HCT116 (cell line): ENCODE measurements at regions not wholly inside any gene's neighbourhood (a gene's known extent, or its start where the extent isn't known, plus 50 kb on each side); places are given as distances from the start of the nearest gene placed in this dataset.

Experiments
- EZH2 ChIP-seq: fragments of 200-600 bp; sonication (generic); IDR thresholded peaks from 2 replicates; pipeline ENCODE4 v1.6.1; 2017; ENCODE audit warnings: antibody characterized with exemption, mixed run types
- JUND ChIP-seq: IDR thresholded peaks from 2 replicates; pipeline ENCODE4 v1.6.1; 2012
- POLR2A ChIP-seq: IDR thresholded peaks from 2 replicates; pipeline ENCODE4 v1.7.0; 2011; ENCODE audit warnings: borderline replicate concordance; ENCODE audit not compliant: insufficient read depth, insufficient read length; ENCODE audit errors: extremely low read depth
- SP1 ChIP-seq: IDR thresholded peaks from 2 replicates; pipeline ENCODE4 v1.6.1; 2012; ENCODE audit warnings: low read depth
- ZNF274 ChIP-seq: fragments of 200-500 bp; sonication (Bioruptor generic); IDR thresholded peaks from 2 replicates; pipeline ENCODE4 v1.6.1; 2014; ENCODE audit warnings: mild to moderate bottlenecking, low read depth, low read length, inconsistent platforms
- TF ChIP-seq, protein P1 (sequence below): IDR thresholded peaks from 2 replicates; pipeline ENCODE4 v1.6.1; 2012; ENCODE audit warnings: low read depth
- TF ChIP-seq, protein P2 (sequence below), 3 experiments: fragments of 200-600 bp in 1 of 3; sonication (generic) in 1 of 3; IDR thresholded peaks in 2 of 3; conservative IDR thresholded peaks in 1 of 3; 2 replicates each; pipeline ENCODE4 v1.5.1; 2012 to 2017; ENCODE audit warnings: low read depth in 2 of 3, low read length in 2 of 3, antibody characterized with exemption in 1 of 3, borderline replicate concordance in 1 of 3, control low read depth in 1 of 3, mild to moderate bottlenecking in 1 of 3, mixed read lengths in 1 of 3, mixed run types in 1 of 3, moderate library complexity in 1 of 3; ENCODE audit not compliant: insufficient read depth in 1 of 3

DNA sequence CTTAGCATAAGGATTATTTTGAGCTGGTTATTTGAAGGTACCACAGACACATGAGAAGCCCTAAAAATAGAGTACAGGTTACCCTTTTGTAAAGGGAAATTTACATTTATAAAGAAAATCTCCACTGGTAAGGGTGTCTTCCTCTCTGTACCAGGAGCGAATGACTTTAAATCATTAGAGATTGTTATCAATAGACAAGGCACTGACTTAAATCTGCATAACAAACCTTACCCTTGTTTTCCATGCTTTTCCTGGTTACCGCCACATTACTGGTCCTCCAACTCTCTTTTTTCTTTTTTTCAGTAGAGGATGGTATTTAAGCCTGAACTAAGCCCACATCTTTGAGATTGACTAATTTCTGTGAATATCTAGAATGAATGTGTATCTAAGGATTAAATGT lies 129.8 kb downstream of the SLC7A11 start:
- TF ChIP-seq EZH2 (no peak), JUND (no peak), SP1 (no peak), POLR2A (no peak), ZNF274 (no peak)
- TF ChIP-seq, protein P1, sequence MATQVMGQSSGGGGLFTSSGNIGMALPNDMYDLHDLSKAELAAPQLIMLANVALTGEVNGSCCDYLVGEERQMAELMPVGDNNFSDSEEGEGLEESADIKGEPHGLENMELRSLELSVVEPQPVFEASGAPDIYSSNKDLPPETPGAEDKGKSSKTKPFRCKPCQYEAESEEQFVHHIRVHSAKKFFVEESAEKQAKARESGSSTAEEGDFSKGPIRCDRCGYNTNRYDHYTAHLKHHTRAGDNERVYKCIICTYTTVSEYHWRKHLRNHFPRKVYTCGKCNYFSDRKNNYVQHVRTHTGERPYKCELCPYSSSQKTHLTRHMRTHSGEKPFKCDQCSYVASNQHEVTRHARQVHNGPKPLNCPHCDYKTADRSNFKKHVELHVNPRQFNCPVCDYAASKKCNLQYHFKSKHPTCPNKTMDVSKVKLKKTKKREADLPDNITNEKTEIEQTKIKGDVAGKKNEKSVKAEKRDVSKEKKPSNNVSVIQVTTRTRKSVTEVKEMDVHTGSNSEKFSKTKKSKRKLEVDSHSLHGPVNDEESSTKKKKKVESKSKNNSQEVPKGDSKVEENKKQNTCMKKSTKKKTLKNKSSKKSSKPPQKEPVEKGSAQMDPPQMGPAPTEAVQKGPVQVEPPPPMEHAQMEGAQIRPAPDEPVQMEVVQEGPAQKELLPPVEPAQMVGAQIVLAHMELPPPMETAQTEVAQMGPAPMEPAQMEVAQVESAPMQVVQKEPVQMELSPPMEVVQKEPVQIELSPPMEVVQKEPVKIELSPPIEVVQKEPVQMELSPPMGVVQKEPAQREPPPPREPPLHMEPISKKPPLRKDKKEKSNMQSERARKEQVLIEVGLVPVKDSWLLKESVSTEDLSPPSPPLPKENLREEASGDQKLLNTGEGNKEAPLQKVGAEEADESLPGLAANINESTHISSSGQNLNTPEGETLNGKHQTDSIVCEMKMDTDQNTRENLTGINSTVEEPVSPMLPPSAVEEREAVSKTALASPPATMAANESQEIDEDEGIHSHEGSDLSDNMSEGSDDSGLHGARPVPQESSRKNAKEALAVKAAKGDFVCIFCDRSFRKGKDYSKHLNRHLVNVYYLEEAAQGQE: no peak
- TF ChIP-seq, protein P2, sequence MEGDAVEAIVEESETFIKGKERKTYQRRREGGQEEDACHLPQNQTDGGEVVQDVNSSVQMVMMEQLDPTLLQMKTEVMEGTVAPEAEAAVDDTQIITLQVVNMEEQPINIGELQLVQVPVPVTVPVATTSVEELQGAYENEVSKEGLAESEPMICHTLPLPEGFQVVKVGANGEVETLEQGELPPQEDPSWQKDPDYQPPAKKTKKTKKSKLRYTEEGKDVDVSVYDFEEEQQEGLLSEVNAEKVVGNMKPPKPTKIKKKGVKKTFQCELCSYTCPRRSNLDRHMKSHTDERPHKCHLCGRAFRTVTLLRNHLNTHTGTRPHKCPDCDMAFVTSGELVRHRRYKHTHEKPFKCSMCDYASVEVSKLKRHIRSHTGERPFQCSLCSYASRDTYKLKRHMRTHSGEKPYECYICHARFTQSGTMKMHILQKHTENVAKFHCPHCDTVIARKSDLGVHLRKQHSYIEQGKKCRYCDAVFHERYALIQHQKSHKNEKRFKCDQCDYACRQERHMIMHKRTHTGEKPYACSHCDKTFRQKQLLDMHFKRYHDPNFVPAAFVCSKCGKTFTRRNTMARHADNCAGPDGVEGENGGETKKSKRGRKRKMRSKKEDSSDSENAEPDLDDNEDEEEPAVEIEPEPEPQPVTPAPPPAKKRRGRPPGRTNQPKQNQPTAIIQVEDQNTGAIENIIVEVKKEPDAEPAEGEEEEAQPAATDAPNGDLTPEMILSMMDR (IDR thresholded peaks at IDR 0.05 in 2 of 3, conservative IDR thresholded peaks at IDR 0.05 in 1 of 3; ENCODE audit: borderline replicate concordance in 1 of 3, insufficient read depth in 1 of 3, low read depth in 2 of 3, low read length in 2 of 3): no peak
